DMS153 treated with DMSO at 0.1 percent for 48 hours (cell line): ENCODE measurements at regions not wholly inside any gene's neighbourhood (a gene's known extent, or its start where the extent isn't known, plus 50 kb on each side); places are given as distances from the start of the nearest gene placed in this dataset.
"Not testable (repeated sequence)": the region's sequence is repeated elsewhere in the genome, so short reads cannot be mapped to it uniquely, and the experiment has no call there.

Source experiments
- DNase-seq: peaks from one replicate; lab custom pipeline; 2025; ENCODE audit not compliant: unreplicated experiment; lab: John Stamatoyannopoulos, UW

DNA sequence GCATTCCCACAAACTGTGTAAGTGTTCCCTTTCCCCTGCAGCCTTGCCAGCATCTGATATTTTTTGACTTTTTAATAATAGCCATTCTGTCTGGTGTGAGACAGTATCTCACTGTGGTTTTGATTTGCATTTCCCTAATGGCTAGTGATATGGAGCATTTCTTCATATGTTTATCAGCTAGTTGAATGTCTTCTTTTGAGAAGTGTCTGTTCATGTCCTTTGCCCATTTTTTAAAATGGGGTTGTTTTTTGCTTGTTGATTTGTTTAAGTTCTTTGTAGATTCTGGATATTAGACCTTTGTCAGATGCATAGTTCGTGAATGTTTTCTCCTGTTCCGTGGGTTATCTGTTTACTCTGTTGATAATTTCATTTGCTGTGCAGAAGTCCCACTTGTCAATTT lies 492.8 kb downstream of the JRKL start:
- DNase-seq: not testable (repeated sequence)

- DNase-seq: no peak
These were observed 495.6 kb downstream of the JRKL start for GRCh38 chr11:96885405-96885804.

DNA sequence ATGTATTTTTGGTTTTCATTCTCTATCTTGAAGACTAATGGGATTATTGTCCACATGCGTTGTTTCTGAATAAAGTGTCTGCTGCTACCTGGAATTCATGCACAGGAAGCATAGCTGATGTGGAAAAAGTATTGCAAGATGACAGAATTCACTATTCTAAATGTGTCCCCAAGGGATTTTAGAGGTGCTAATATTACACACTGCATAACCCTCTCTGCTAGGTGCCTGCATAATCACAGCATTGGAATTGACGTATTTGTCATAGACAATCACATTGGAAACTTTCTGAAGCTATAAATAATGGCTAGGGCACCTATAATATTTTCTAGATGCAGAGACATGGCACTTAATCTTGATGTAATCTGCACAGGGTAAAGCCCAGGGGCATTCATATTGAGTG lies 496.1 kb downstream of the JRKL start:
- DNase-seq: no peak

DNA sequence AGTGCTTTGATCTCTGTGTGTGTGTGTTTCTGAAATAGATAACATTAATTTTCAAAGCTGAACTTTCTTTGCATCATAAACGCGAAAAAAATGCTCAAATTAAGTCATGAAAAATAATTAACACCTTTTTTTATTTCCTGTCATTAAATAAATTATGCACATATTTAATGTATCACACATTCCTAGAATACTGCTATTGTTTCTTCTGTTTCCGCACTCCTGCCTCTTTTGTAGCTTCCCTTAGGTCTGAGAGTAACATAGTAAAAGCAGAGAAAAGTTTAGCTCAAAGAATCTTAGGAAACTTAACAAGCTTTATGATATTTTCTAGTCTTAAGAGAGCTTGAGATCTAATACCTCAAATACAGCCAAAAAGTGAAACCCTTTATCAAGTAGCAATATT lies 504.2 kb downstream of the JRKL start:
- DNase-seq: no peak

- no peak for DNase-seq
These were observed 504.8 kb downstream of the JRKL start for GRCh38 chr11:96894587-96894986.

DNA sequence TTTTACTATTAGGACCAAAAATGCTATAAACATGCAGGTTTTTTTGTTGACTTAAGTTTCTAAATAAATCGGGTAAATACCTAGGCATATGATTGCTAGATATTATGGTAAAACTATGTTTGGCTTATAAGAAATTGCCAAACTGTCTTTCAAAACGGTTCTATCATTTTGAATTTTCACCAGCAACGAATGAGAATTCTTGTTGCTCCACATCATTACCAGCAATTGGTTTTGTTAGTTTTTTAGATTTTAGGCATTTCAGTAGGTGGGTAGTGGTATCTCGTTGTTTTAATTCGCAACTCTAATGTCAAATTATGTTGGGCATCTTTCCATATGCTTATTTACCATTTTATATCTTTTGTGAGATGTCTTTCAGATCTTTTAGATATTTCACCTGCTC lies 510.2 kb downstream of the JRKL start:
- DNase-seq: no peak

DNA sequence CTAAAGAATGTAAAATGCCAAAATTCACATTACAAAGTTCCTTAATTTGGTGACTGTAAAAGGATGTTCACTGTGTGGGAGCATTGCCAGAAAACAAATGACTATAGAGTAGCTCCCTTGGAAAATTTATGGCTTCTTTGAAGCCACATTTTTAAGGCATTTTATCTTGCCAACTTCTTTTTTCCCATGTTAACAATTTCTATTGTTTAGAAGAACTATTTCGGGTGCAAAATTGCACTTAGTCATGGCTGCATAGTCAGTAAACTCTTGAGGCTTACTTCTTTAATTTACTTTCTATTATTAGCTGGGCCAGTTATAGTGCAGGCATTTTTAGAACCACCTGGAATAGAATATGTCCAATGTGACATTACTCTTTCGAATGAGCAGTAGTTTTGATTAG lies 515.3 kb downstream of the JRKL start:
- DNase-seq: no peak

GRCh38 chr11:96905663-96906062 lies 515.9 kb downstream of the JRKL start:
- DNase-seq: no peak

- no peak for DNase-seq
These were observed 516.7 kb downstream of the JRKL start for GRCh38 chr11:96906476-96906875.

DNA sequence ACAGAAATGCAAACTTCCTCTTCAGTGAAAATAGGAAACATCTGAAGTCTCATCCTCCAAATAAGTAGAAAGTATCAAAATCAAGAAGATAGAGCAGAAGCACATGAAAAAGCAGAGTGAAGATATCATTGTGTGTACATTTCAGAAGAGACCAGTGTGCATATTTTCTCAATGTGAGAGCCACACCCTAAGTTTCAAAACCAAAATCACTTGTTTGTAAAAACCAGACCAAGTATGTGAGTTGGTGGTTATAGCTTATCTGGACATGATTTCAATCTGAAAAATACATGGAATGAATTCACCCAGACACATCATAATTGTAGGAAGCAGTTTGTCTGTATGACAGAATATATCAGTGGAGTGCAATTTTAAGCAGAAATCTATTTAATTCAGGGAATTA lies 536.0 kb downstream of the JRKL start:
- no peak for DNase-seq

- DNase-seq: no peak
These were observed 550.4 kb downstream of the JRKL start for GRCh38 chr11:96940227-96940626.

DNA sequence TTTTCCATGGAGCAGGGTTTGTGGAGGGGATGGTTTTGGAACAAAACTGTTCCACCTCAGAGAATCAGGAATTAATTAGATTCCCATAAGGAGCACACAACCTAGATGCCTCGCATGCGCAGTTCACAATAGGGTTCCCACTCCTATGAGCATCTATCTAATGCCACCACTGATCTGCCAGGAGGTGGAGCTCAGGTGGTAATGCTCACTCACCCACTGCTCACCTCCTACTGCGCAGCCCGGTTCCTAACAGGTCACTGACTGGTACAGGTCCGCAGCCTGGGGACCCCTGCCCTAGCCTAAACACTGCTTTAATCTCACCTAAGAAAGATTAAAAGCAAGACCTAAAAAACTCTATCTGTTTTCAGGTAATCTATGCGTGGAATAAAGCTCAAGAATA lies 553.0 kb downstream of the JRKL start:
- DNase-seq: no peak

DNA sequence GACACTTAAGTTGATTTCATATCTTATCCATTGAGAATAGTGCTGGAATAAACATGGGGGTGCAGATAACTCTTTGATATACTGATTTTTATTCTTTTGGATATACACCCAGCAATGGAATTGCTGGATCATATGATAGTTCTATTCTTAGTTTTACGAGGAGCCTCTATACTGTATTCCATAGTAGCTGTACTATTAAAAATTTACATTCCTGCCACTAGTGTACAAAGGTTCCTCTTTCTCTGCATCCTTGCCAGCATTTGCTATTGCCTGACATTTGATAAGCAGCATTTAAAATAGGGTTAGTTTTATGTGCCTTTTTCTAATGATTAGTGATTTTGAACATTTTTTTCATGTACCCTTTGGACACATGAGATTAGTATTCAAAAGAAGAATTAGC lies 554.2 kb downstream of the JRKL start:
- no peak for DNase-seq

GRCh38 chr11:96948066-96948465 lies 558.3 kb downstream of the JRKL start:
- no peak for DNase-seq

DNA sequence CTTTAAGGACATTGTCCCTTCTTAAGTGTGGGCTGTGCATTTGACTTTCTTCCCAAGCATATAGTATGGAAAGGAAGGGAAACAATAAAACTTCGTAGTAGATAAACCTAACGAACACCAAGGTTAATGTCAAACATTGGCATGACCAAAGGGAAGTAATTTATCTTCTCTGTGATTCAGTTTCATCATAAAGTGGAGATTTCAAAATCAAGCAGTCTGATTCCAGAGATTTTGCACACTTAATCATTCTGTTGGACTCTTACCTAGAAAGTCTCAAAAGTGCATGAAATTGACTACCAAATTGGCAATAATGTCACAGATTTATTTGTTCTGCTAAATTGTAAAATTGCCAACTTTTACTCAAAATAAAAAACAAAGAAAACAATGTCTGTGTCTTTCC lies 559.7 kb downstream of the JRKL start:
- no peak for DNase-seq

DNA sequence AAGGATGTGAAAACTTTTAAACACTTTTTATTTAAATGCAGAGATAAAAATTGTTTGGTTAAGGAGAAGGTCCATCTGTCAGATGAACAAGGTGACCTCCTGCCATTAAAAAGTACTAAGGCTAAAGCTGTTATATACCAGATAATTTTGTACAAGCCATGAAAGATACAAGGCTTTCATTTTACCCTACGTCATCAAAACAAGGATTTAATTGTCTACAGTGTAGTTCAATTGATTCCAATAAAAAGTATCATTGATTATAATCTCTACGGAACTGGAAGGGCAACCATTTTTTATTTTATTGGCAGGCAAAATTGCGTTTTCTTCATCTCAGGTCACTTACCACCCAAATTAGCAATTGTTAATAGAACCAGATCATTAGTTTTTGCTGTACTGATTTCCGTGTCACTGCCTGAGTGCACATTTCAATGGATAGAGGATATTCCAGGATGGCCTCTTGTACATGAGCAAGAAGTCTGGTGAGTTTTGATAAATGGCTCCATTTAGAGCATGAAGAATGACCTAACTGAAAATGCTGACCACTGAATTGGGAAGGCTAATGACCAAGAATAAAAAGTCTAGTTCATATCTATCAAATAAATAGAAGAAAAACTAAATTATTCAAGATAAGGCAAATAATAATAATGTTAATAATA lies 564.9 kb downstream of the JRKL start:
- DNase-seq: no peak

- no peak for DNase-seq
These were observed 570.7 kb downstream of the JRKL start for GRCh38 chr11:96960476-96960875.

DNA sequence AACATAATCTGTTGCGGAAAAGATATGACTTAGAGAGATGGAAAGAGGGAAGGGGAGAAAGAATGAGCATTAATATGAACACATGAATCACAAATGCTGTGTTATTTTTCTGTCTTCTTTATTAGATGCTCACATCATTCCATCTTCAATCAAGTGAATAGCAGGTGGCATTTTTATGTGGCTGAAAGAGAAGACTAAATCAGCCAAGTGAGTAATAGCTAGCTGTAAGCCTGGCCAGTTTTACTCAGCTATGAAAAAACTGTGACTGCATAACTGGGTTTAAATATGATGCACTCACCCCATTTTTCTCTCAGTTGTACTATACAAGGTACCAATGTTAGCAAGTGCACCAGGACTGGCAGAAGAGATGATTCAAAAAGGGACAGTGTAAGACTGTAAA lies 571.1 kb downstream of the JRKL start:
- no peak for DNase-seq

- DNase-seq: no peak
These were observed 572.1 kb downstream of the JRKL start for GRCh38 chr11:96961931-96962330.

DNA sequence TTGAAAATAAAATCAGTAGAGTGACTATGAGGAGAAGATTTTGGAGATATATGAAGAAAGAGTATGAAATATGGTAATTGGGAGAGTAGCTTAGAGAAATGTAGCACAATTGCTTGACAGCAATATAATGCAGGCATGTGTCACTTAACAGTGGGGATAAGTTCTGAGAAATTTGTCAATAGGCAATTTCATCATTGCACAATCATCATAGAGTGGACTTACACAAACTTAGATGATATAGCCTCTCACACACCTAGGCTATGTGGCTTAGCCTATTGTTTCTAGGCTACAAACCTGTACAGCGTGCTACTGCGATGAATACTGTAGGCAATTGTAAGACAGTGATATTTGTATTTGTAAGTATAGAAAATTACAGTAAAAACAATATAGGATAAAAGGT lies 573.6 kb downstream of the JRKL start:
- no peak for DNase-seq

DNA sequence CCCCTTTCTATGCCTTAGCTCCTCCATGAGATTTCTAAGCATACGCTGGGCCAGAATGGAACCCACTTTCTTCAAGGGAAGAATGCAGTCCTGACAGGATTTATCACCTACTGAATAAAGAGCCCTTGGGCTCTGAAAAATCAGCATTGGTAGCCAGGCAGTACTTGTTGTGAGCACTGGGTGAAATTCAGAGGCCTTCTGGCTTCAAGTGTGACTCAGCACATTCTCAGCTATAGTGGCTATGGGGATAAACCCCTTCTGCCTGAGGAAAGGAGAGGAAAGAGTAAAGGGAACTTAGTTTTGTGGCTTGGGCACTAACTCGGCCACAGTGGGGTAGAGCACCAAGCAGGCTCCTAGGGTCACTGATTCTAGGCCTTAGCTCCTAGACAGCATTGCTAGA lies 574.8 kb downstream of the JRKL start:
- DNase-seq: no peak

- DNase-seq: no peak
These were observed 577.8 kb downstream of the JRKL start for GRCh38 chr11:96967616-96968015.

DNA sequence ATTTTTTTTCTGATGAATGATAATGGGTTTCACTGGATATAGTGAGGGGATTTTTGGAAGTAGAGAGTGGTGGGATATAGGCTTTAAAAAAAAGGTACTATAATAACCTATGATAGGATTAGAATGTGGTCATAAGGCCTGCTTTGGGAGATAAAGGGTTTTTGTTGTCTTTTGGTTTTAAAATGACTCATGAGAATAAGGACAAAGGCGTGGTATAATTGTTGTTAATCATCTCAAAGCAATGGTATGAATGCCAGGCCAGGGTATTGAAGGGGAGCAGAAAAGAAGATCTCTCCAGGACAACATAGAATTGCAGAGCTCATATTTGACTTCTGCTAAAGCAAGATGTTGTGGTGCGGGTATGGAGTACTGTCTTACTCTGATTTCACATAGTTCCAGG lies 579.4 kb downstream of the JRKL start:
- DNase-seq: no peak

DNA sequence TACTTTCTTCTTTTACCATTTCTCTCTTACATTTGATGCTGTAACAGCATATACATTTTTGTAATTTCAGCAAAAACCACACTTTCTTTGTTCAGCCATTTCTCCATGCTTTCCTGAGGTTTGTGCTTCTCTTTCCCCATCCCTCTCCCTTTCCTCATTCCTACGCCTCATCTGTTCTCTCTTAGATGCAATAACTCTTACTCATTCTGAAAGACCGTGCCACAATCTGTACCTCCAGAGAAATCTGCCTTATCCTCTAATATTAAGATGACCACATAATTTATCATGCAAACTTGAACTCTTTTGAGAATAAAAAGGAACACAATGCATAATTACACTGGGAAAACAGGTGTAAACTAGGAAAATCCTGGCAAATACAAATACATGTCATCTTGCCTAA lies 588.9 kb downstream of the JRKL start:
- no peak for DNase-seq
